CD1c-positive myeloid dendritic cell (primary cell): ENCODE measurements at regions not wholly inside any gene's neighbourhood (a gene's known extent, or its start where the extent isn't known, plus 50 kb on each side); places are given as distances from the start of the nearest gene placed in this dataset.

Source experiments
- DNase-seq: peaks from one replicate; pipeline ENCODE4 v3.0.0-alpha.2; 2016; ENCODE audit errors: extremely low spot score

DNA sequence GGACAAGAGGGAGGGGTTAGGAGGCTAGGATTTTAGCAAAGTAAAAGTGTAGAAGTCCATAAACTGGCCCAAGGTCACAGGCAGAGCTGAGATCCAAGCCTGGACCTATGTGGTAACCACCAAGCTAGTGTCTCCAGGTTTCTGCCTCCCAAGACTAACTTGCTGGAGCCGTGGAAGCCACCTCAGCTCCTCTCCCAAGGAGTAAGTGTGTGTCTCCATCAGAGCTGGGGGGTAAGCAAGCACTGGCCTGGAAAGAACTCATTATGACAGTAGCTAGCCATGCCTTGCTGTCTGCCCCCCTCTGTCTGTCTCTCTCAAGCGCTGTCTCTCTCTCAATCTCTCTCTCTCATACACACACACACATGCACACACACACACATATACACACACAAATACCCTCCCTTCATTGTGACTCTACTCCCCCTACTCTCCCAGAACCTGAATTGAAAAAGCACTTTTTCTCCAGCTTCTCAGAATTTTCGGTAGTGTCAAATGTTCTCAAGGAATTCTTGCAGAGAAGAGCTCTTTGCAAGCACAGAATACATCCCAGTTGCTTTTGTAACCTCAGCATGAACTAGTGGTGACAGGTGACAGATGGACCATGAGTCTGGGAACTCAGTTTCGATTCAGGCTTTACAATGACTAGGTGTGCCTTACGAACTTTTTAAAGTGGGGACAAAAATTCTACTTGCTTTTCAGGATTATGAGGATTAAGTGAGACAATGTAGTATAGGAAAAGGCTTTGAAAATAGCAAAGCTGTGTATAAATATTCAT, 238.0 kb upstream of the FGGY start:
- DNase-seq, result no peak

DNA sequence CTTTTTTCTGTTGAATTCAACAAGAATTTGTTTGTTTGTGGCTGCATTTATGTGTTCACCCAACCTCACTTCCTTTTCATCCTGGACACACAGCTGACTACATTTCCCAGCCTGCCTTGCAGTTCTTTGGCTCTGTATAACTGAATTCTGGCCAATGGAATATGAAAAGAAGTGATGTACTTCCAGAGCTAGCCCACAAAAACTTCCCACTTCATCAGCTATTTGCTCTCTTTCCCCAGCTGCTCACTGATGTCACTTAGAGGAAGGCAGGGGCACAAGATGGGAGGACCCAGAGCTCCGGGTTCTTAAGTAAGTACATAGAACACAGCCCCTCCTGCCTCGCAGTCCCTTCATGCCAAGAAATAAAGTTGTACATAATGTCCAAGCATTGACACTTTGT, 235.0 kb upstream of the FGGY start:
- DNase-seq, result peak; percentile 43

DNA sequence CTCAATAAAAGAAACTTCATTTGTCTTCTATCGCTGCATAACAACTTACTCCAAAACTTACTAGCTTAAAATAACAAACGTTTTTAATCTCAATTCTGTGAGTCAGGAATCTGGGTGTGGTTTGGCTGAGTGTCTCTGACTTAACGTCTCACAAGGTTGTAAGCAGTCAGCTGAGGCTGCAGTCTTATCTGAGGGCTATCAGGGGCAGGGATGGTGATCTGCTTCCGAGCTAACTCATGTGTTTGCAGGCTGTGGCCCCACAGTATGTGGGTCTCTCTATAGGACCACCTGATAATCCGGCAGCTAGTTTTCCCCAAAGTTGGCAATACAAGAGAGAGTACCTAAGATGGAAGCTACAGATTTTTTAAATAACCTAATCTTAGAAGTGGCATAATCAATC, 234.2 kb upstream of the FGGY start:
- DNase-seq, result no peak

DNA sequence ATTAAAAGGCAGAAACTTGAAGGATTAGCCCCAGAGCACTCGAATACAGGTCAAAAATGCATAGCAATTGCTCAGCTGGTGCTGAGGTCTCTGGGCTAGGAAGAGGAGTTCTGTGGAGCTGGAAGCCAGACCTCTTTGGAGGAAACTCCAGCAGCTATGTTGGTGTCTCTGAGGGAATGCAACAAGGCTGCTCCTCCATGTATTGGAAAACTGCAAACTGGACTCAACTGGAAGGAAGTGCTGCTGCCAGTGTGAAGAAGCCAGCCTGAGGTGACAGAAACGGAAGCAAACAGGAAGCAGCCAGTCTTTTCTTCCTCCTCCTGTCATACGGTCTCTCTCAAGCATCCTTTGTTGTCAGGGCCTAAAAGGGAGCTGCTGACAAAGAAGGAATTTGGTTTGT, 233.4 kb upstream of the FGGY start:
- no peak for DNase-seq

DNA sequence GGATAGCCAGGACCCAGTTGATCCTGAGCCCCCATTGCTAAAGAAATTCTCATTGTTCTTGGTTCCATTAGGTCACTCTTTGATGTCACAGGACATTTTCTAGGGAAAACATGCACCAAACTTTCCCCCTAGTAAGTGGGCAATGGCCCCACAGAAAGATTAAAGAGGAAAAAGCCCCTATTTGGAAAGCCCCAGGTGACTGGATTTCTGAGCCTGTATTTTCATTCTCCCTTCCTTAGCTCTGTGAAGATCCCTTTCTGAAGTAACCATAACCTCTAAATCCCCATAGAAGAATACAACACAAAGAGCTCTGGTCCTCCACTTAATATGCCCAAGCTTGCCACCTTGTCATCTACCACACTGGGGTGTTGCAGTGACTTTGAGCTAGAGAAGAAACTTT, 232.3 kb upstream of the FGGY start:
- no peak for DNase-seq

DNA sequence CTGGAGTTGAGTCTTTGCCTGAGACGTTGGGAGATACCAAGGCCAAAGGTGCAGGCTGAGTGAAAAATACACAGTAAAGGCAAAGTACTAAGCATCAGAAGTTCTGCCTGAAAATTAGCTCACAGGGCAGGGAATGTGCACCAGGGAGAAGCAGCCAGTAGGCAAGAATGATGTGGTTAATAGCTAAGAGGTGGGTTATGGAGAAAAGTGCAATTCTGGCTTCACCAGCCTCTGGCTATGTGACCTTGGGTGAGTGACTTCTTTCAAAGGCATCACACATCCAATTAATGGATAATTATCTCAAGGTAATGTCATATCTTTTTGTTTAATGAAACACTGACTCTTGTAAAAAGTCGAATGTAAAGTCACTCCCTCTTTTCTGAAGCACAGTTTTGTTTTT, 230.7 kb upstream of the FGGY start:
- DNase-seq, result no peak

DNA sequence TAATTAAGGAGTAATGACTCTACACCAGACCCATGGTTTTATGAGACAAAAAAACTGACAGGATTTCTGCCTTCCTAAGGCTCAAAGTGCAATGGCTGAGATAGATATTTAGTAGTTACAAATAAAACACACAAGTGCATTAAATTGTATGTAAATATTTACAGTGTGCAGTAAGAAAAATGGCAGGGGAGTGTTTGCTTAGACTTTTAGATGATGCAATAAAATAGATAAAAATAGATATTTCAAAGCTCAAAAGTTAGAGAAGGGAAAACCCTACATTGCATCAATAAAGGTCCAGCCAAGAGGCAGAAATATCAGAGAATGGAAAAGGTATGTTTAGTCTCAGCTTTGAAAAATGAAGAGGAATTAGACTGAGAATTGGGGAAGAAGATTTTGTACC, 226.3 kb upstream of the FGGY start:
- no peak for DNase-seq

DNA sequence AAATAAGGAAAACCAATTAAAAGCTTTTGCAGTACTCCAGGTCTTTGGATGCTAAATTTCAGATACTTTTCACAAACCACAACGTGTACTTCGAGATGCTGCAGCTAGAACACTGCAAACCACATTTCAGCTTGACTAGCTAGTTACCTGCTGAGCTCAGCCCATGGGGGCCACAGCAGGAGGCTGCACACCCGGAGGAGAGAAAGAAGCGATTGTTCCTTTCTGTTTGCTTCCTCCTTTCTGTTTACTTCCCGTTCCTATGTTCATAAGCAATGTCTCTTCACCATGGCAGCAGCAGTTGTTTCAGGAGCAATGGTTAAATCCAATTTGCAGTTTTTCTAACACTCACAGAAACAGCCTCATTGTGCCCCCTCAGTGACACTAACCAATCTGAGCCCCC, 225.6 kb upstream of the FGGY start:
- DNase-seq, result peak; percentile 42

DNA sequence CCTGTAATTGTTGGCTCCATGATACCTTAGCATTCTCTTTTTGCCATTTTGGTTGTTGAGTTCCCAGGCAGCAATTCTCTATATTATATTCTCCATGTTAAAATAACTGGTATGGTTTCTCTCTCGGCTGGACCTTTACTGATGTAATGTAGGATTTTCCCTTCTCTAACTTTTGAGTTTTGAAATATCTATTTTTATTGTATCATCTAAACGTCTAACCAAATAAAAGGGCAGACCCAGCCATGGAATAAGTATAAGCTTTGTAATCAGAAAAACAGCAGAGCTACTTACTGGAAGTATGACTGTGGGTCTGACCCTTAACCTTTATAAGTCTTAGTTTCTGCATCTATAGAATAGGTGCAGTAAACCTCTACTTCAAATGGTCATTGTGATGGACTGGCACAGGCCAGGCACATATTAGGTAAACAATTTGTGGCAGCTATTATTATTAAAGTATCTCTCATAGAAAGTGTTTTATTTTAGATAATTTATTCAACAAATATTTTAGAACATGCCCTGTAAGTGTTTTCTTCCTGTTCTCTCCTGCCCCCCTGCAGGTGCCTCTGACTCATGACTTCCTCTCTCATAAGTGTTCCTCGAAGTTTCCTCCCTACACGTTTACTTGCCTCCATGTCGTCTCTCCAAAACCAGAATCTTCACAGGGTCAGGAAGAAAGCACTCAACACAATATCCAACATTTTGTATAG, 224.9 kb upstream of the FGGY start:
- DNase-seq, result peak; percentile 38

DNA sequence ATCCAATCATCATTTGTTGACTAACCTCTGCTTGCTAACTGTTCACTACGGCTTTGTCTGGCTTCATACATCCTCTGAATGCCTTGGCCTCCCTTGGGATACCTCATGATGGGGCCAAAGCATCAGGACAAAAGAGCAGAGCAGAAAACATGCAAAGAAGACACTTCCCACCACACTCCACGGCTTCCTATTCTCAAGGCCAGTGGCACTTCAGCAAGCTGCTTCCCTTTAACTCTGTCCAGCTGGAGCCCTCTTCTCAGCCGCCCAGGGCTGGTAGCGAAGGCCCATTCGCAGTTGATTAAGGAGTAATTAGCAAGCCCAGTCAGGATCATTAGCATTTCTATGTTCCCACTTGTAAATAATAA, 224.3 kb upstream of the FGGY start:
- no peak for DNase-seq

DNA sequence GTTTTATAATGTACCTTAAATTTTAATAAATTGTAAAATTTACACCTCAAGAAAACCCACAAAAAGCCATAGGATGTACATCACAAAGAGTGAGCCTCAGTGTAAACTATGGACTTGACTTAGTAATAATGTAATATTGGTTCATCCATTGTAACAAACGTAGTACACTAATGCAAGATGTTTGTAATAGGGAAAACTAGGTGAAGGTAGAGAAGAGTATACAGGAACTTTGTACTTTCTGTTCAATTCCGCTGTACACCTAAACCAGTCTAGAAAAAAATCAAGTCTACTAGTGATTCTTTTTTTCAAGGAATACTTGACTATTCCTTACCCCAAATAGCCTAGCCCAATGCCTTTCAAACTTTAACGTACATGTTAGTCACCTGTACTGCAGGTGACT, 222.3 kb upstream of the FGGY start:
- DNase-seq, result no peak

DNA sequence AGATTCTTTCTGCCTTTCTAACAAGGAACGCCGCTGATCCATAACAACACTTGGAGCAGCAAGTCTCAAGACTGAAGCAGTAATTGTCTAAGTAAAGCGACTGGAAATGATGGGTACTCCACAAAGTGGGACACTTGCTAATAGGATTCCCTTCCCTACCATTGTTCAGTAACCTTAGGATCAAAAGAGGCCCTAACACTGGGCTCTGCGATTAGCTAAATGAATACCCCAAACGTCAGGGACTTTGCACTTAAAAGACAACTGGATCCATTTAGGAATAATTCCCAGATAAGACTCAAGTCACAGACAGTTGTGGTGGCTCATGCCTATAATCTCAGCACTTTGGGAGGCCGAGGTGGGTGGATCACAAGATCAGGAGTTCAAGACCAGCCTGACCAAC, 221.9 kb upstream of the FGGY start:
- no peak for DNase-seq

DNA sequence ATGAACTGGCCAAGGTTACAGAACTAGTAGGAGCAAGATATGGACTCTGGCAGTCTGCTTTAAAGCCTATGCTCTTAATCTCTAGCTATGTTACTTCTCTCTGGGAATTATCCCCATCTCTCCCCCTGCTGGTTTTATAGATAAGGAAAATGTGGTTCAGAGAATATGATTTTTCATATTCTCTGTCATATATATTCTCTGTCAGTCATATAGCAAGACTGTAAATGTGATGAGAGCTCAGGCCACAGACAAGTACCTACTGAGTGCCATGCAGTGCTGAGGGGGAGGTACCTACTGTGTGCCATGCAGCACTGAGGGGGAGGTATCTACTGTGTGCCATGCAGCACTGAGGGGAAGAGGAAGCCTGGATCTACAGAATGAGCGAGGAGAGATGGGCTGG, 220.3 kb upstream of the FGGY start:
- no peak for DNase-seq

DNA sequence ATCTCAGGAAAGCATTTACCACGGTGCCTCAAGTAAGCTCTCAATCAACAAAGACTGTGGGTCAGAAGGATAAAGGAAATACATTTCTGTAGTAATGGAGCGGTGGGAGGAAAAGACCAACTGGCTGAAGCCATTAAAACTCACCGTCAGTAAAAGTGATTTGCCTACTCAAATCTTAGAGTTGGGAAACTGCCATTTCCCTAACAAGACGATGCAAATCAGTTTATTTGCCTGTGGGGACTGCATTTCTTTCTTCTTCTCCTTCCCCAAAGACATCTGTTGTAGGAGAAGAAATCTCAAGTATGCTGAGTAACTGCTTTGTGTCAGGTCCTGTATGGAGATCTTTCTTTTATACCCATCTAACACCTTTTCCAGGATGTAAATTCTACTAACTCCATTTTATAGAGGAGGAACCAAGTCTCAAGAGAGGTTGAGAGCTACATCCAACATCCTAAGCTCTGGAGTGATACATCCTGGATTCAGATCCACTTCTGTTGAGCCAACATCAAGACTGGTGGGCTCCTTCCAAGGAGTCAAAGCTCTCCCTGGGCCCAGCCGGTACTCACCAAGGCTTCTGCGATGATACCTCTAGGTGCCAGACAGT, 219.3 kb upstream of the FGGY start:
- no peak for DNase-seq

DNA sequence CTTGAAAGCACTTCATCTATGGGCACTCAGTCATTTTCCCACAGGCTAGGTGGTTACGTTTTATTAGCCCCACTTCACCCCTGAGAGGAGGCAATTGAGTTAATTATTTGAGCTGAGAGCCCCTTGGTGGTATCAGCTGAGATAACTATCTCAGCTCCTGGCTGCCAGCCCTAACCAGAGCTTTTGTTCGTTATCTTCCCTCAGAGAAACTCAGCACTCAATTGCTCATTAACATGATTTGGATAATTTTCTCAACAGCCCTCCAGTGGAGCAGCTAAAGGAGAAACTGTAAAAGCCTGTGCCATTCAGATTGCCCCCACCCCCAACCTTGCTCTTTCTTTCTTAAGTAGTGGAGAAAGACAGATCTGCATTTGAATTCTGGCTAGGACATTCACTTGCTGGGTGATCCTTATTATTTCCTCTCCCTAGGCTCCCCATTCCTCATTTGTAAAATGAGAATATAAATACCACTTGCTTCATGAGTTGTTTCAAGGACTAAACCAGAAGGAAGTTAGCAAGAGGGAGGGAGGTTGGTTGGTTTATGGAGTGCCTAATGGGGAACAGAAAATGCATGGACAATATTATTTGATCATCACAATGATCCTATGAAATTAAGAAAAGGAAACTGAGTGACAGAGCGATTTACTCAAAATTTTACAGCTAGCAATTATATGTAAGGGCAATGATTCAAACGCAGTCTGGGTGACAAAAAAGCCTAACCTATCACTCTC, 218.7 kb upstream of the FGGY start:
- peak; percentile 43 for DNase-seq

DNA sequence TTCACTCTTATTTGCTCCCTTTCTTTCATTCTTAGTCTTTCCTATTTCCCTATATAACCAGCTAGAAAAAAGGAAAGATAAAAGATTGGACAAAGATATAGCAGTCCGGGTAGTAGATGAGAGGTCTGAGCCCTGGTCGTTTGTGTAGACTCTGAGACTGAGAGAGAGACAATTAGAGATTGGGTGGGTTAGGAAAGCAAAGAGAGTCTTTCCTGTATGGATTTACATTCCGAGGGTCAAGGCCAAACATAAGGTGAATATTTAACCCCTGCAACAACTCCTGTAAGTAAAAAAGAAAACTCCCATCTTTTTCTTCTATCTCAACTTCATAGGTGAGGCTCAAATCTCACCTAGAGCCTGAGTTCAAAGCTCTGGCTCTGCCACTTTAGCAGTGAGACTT, 218.0 kb upstream of the FGGY start:
- no peak for DNase-seq

DNA sequence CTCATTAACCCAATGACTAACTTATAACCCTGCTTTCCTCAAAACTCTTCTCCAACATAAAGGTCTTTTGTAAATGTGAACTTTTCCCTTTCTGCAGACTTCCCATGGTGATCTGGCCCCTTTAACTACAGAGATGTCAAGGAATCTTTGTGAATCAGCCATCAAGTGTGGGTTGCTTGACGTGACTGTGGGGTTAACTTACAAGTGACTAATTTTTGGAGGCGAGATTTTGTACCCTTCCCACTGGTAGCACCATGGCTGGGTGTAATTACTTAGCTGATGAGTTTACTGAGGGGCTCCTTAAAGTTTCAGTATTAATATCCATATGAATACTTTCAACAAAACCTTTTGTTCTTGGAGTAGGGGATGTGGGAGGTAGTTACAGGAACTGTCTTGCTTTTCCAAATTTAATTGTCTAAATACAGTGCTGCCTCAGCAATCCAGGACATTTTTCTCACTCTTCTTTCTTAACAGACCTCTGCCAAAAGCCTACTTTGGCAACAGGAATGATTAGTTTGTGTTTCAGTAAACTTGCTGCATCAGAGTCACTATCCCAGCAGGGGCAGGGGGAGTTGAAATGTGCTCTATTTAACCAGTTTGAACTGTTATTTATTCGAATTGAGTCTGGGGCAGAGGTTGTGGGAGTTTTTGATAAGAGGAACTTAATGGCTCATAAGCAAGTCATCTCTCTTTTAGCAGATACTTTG, 217.3 kb upstream of the FGGY start:
- no peak for DNase-seq

DNA sequence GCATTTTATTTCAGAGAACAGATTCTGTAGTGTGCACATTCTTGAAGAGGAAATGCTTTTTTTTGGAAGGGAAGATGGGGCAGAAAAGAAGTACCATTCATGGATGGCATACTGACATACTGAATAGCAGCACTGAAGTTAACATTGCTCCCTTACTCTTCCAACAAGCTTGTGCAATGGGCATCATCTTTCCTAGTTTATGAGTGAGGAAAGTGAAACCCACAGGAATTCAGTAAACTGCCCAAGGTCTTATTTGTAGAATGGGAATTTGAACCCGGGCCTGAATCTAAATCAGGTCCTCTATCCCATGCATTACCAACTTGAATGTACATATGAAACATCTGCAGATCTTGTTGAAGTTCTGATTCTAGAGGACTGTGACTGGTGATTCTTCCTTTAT, 215.7 kb upstream of the FGGY start:
- DNase-seq, result no peak

DNA sequence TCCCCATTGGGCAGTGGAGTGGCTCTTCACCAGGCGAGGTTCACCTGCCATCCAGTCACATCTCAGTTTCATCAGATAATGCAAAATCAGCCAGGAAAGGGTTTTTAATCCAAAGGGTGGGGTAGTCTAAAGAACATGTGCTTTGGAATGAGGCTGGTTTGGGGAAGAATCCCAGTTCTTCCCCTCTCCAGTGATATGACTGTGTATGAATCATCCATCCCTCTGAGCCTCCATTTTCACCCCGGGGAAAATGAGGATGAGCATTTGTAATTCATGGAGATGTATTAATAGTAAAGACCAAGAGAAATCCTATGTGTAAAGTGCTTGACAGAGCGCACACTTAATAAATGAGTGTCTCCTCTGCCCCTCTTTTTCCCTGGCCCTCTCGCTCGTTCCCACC, 215.1 kb upstream of the FGGY start:
- DNase-seq, result no peak

DNA sequence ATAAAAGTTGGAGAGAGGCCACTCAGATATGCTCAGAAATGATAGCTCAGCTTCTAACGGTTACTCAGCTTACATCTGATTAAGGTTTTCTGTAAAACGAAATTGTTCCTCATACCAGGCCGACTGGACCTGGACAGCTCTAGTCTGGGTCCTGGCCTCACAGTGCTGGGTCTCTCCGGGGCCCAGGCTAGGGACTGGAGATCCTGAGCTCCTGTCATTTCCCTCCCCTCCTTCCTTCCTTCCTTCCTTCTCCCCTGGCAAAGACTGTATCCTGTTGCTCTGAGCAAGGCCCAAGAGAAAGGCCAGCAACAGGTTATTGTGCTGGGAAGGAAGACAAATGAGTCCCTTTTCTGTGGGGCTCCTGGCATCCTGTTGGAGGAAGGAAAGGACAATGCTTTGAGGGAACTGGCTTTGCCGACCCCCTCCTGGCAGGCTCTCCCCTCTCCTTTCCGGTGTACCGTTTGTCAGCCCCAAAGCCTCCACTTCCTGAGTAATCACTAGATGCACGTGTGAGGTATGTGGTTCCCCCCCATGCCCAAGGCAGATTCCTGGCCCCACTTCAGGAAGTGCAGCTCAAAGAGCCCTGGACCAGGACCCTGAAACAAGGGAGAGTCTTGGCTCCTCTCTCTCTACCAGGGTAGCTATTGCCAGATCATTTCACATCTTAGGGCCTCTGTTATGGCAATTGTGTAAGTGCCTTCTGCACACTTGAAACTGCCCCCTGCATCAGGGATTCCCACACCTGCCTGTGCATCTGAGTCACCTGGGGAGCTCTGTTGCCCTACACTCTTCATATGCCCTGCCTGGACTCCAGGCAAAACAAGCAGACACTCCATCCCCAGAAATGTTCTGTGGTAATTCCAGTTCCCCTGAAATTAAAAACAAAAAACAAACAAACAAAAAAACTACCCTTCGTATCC, 212.7 kb upstream of the FGGY start:
- no peak for DNase-seq

DNA sequence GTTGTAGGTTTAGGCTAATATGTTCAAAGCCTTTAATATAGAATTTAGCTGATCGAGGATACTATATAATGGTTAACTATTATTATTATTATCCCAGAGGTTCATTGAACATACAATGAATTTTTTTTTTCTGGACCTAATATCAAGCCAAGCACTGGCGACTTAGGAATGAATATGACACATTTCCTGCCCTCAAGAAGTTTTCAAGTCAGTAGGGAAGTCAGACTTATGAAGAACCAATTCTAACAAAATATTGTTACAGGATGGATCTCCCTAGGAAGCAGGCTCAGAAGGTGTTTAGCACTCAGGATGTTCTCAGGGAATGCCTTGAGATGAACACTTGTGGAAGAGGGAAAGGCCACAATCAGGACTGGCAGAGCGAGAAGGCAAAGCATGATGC, 211.8 kb upstream of the FGGY start:
- no peak for DNase-seq
